Neuronal stem cell (in vitro differentiated cells): ENCODE measurements at regions not wholly inside any gene's neighbourhood (a gene's known extent, or its start where the extent isn't known, plus 50 kb on each side); places are given as distances from the start of the nearest gene placed in this dataset.

Experiments
- DNase-seq: peaks from one replicate; pipeline ENCODE4 v3.0.0-alpha.2; 2013; ENCODE audit warnings: low spot score
- H2AFZ ChIP-seq: one replicate; pipeline ENCODE4 v1.6.1; 2013; ENCODE audit warnings: mild to moderate bottlenecking, low read length, inconsistent platforms
- H2AK5ac ChIP-seq: 2 replicates; pipeline ENCODE4 v1.6.1; 2013; ENCODE audit warnings: low read depth, mild to moderate bottlenecking, inconsistent platforms, low read length, moderate library complexity, mixed read lengths
- H2BK120ac ChIP-seq: 2 replicates; pipeline ENCODE4 v1.6.1; 2013; ENCODE audit warnings: low read depth, mild to moderate bottlenecking, inconsistent platforms, low read length, moderate library complexity, mixed read lengths
- H2BK12ac ChIP-seq: one replicate; pipeline ENCODE4 v1.6.1; 2013; ENCODE audit warnings: low read length, inconsistent platforms
- H2BK15ac ChIP-seq: 2 replicates; pipeline ENCODE4 v1.6.1; 2013; ENCODE audit warnings: mild to moderate bottlenecking, low read length, inconsistent platforms, mixed read lengths
- H2BK5ac ChIP-seq: one replicate; pipeline ENCODE4 v1.6.1; 2013; ENCODE audit warnings: inconsistent platforms, mild to moderate bottlenecking, low read length, moderate library complexity
- H3K14ac ChIP-seq: one replicate; pipeline ENCODE4 v1.6.1; 2013; ENCODE audit warnings: low read length, inconsistent platforms
- H3K18ac ChIP-seq: 2 replicates; pipeline ENCODE4 v1.6.1; 2013; ENCODE audit warnings: low read length, inconsistent platforms
- H3K23ac ChIP-seq: 2 replicates; pipeline ENCODE4 v1.6.1; 2013; ENCODE audit warnings: low read depth, mild to moderate bottlenecking, mixed read lengths, low read length, inconsistent platforms; ENCODE audit not compliant: poor library complexity
- H3K27ac ChIP-seq: replicated peaks from 3 replicates; pipeline ENCODE4 v1.5.1; 2013; ENCODE audit warnings: low read length, inconsistent platforms
- H3K27me3 ChIP-seq, 3 experiments: 2 replicates each; pipeline ENCODE4 v1.6.1; 2013; ENCODE audit warnings: low read length in 3 of 3, mild to moderate bottlenecking in 2 of 3, inconsistent platforms in 1 of 3, low read depth in 1 of 3, mixed read lengths in 1 of 3, moderate library complexity in 1 of 3; ENCODE audit not compliant: control insufficient read depth in 3 of 3, insufficient read depth in 3 of 3
- H3K36me3 ChIP-seq, 2 donors: replicated peaks in 1 of 2; 2 replicates each; pipeline ENCODE4 v1.6.1; 2013; ENCODE audit warnings: low read length in 2 of 2; ENCODE audit not compliant: control insufficient read depth in 2 of 2, insufficient read depth in 2 of 2
- H3K4ac ChIP-seq: 2 replicates; pipeline ENCODE4 v1.6.1; 2013; ENCODE audit warnings: inconsistent platforms, mild to moderate bottlenecking, low read length, moderate library complexity
- H3K4me1 ChIP-seq, 2 donors: 1 replicate in 1 of 2; 2 replicates in 1 of 2; pipeline ENCODE4 v1.6.1; 2013; ENCODE audit warnings: low read length in 2 of 2, low read depth in 1 of 2; ENCODE audit not compliant: control insufficient read depth in 2 of 2, insufficient read depth in 1 of 2
- H3K4me2 ChIP-seq: one replicate; pipeline ENCODE4 v1.6.1; 2013; ENCODE audit warnings: mild to moderate bottlenecking, low read length, inconsistent platforms; ENCODE audit not compliant: insufficient read depth, poor library complexity, severe bottlenecking
- H3K4me3 ChIP-seq, 2 donors: 2 replicates each; pipeline ENCODE4 v1.5.1; 2013; ENCODE audit warnings: low read length in 2 of 2, mild to moderate bottlenecking in 2 of 2, inconsistent platforms in 1 of 2, moderate library complexity in 1 of 2
- H3K79me1 ChIP-seq: one replicate; pipeline ENCODE4 v1.6.1; 2013; ENCODE audit warnings: low read depth, mild to moderate bottlenecking, inconsistent platforms, low read length, moderate library complexity
- H3K9ac ChIP-seq: one replicate; pipeline ENCODE4 v1.6.1; 2013; ENCODE audit warnings: mild to moderate bottlenecking, low read depth, low read length, inconsistent platforms; ENCODE audit not compliant: poor library complexity
- H3K9me3 ChIP-seq, 2 donors: replicated peaks in 1 of 2; 2 replicates each; pipeline versions ENCODE3 to v1.6.1; 2013; ENCODE audit warnings: low read length in 2 of 2, mild to moderate bottlenecking in 2 of 2, inconsistent platforms in 1 of 2, low read depth in 1 of 2, mixed read lengths in 1 of 2, moderate library complexity in 1 of 2; ENCODE audit not compliant: control insufficient read depth in 2 of 2, insufficient read depth in 1 of 2
- H4K8ac ChIP-seq: one replicate; pipeline ENCODE4 v1.6.1; 2013; ENCODE audit warnings: low read depth, mild to moderate bottlenecking, inconsistent platforms, low read length, moderate library complexity
- H4K91ac ChIP-seq: one replicate; pipeline ENCODE4 v1.6.1; 2013; ENCODE audit warnings: low read length, low read depth, mild to moderate bottlenecking, inconsistent platforms; ENCODE audit not compliant: poor library complexity
- WGBS, 2 donors: extraction: QIAGEN DNeasy Blood & Tissue Kit; methylation state at CpG; one replicate each; pipeline ENCODE4 v1.1.7; 2013; ENCODE audit warnings: missing lambda C conversion rate in 2 of 2, mixed read lengths in 1 of 2; ENCODE audit not compliant: insufficient read length in 2 of 2, insufficient replicate concordance in 1 of 2; ENCODE audit errors: extremely low coverage in 2 of 2; 5-methylcytosine and 5-hydroxymethylcytosine counted together

DNA sequence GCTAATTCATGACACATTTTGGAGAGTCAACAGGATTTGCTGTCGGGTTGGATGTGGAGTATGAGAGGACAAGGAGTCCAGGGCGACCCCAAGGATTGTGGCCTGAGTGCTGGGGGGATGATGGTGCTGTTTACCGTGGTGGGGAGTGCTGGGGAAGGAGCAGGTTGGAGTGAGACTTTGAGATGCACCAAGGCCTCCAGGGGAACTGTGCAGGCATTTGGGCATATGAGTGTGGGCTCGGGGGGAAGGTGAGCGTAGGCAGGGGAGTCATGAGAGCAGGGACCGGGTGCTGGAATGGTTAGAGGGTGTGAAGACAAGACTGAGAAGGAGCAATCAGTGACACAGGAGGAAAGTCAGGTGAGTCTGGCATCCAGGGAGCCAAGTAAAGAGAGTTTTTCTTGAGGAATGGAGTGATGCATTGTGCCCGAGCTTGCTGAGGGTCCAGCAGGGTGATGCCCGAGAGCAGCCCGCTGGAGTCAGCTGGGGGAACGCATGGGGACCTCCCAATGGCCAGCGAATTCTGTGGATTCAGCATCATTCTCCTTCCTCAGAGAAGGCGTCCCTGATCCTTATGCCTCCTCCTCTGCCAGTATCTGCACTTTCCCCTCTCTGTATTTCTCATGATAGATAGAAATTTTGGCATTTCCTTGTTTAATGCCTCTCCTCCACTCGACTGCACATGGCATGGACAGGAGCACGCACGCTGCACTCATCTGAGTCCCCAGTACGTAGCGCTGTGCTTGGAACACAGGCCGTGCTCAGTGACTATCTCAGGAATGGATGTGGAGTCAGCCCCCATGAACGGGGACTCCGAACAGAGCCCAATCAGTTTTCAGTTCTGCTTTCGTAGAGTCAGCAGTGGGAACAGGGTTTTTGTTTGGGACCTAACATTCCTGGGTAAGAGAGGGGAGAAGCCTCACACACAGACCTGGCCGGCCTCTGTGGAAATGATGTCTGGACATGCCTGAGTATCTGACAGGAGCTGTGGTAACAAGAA, 52.1 kb upstream of the ETV3 start:
- no peak overlapping the region for H2BK15ac ChIP-seq
- no peak overlapping the region for H2BK12ac ChIP-seq
- no peak overlapping the region for H4K8ac ChIP-seq
- H2BK120ac ChIP-seq: no peak overlapping the region
- no peak overlapping the region for H4K91ac ChIP-seq
- peaks cover 0 to 12% of the 10 kb centered on the region in 2 donors for H3K4me1 ChIP-seq
- H3K4ac ChIP-seq: no peak overlapping the region
- H3K36me3 ChIP-seq: no peaks in the 10 kb centered on the region
- DNase-seq: no peak
- no peak overlapping the region for H3K27ac ChIP-seq
- no peak overlapping the region for H3K9ac ChIP-seq
- no peak overlapping the region for H2BK5ac ChIP-seq
- no peak overlapping the region for H3K4me3 ChIP-seq
- H3K27me3 ChIP-seq: peaks cover 0 to 23% (median 0%) of the 10 kb centered on the region in 3 experiments
- H3K4me2 ChIP-seq: no peak overlapping the region
- H2AFZ ChIP-seq: peak overlapping the region; percentile 61
- peak overlapping the region; percentile 6 for H3K23ac ChIP-seq
- no peaks in the 10 kb centered on the region for H3K9me3 ChIP-seq
- H2AK5ac ChIP-seq: peak overlapping the region; percentile 24
- H3K18ac ChIP-seq: peak overlapping the region; percentile 84
- no peaks in the 10 kb centered on the region for H3K79me1 ChIP-seq
- H3K14ac ChIP-seq: no peak overlapping the region
- no CpG with 5 or more reads among the region's 22 CpGs for WGBS, 2 donors

DNA sequence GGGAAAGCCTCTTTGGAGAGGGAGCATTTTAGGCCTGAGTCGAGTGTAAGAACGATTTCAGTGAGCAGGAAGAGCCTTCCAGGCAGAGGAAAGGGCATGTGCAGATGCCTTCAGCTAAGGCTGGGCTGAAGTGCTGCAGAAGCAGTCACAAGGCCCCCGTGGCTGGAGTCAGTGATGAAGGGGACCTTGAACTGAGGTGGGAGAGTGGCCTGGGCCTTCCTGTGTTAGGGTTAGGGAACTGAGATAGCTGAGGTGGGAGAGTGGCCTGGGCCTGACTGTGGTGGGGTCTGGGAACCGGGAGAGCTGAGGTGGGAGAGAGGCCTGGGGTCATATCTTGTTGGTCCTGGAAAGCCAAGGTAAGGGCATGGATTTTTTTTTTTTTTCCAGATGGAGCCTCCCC, 50.9 kb upstream of the ETV3 start:
- no peaks in the 10 kb centered on the region for H3K79me1 ChIP-seq
- no peak for DNase-seq
- no peak overlapping the region for H2BK120ac ChIP-seq
- H3K36me3 ChIP-seq: no peaks in the 10 kb centered on the region
- H3K18ac ChIP-seq: peak overlapping the region; percentile 55
- no peak overlapping the region for H4K91ac ChIP-seq
- peak overlapping the region; percentile 7 for H3K9ac ChIP-seq
- H3K27ac ChIP-seq: no peak overlapping the region
- H3K14ac ChIP-seq: peak overlapping the region; percentile 48
- no peak overlapping the region for H4K8ac ChIP-seq
- H2AFZ ChIP-seq: no peak overlapping the region
- H3K27me3 ChIP-seq: peaks cover 0 to 26% (median 0%) of the 10 kb centered on the region in 3 experiments
- H3K23ac ChIP-seq: no peak overlapping the region
- H2BK15ac ChIP-seq: peak overlapping the region; percentile 22
- no CpG with 5 or more reads among the region's 4 CpGs for WGBS, 2 donors
- no peaks in the 10 kb centered on the region for H3K9me3 ChIP-seq
- H3K4me3 ChIP-seq: no peak overlapping the region
- peaks cover 0 to 12% of the 10 kb centered on the region in 2 donors for H3K4me1 ChIP-seq
- H2AK5ac ChIP-seq: peak overlapping the region; percentile 61
- no peak overlapping the region for H3K4me2 ChIP-seq
- H2BK5ac ChIP-seq: no peak overlapping the region
- H2BK12ac ChIP-seq: no peak overlapping the region
- H3K4ac ChIP-seq: no peak overlapping the region
